Astrocyte (in vitro differentiated cells and primary cell): ENCODE measurements at regions not wholly inside any gene's neighbourhood (a gene's known extent, or its start where the extent isn't known, plus 50 kb on each side); places are given as distances from the start of the nearest gene placed in this dataset.

Experiments used
- DNase-seq: peaks from one replicate; pipeline ENCODE4 v3.0.0-alpha.2; 2010; ENCODE audit warnings: low read depth
- FAIRE-seq: peaks from 2 replicates; lab custom pipeline; 2011; peaks lifted over from hg19 to GRCh38; lab: Jason Lieb, UNC
- H2AFZ ChIP-seq: 2 replicates; pipeline ENCODE4 v1.6.0; 2012; ENCODE audit warnings: low read depth, low read length, inconsistent platforms
- H3K27ac ChIP-seq: 2 replicates; pipeline ENCODE4 v1.5.1; 2011; ENCODE audit warnings: low read depth, low read length, inconsistent platforms
- H3K27me3 ChIP-seq: 2 replicates; pipeline ENCODE4 v1.6.0; 2011; ENCODE audit warnings: low read length, inconsistent platforms; ENCODE audit not compliant: insufficient read depth
- H3K36me3 ChIP-seq: 2 replicates; pipeline ENCODE4 v1.5.1; 2011; ENCODE audit warnings: low read length, inconsistent platforms; ENCODE audit not compliant: insufficient read depth
- H3K4me1 ChIP-seq: 2 replicates; pipeline ENCODE4 v1.5.1; 2011; ENCODE audit warnings: low read length, inconsistent platforms; ENCODE audit not compliant: insufficient read depth
- H3K4me2 ChIP-seq: 2 replicates; pipeline ENCODE4 v1.6.0; 2012; ENCODE audit warnings: low read length, inconsistent platforms
- H3K4me3 ChIP-seq: 2 replicates; pipeline ENCODE4 v1.5.1; 2011; ENCODE audit warnings: low read depth, mild to moderate bottlenecking, low read length, inconsistent platforms; ENCODE audit not compliant: insufficient read depth
- H3K79me2 ChIP-seq: 2 replicates; pipeline ENCODE4 v1.6.0; 2012; ENCODE audit warnings: mild to moderate bottlenecking, low read length, inconsistent platforms; ENCODE audit not compliant: insufficient read depth
- H3K9ac ChIP-seq: 2 replicates; pipeline ENCODE4 v1.6.0; 2012; ENCODE audit warnings: mild to moderate bottlenecking, low read length, inconsistent platforms
- H3K9me3 ChIP-seq: 2 replicates; pipeline ENCODE4 v1.5.1; 2012; ENCODE audit warnings: low read depth, mild to moderate bottlenecking, low read length, inconsistent platforms; ENCODE audit not compliant: insufficient read depth
- H4K20me1 ChIP-seq: 2 replicates; pipeline ENCODE4 v1.6.0; 2012; ENCODE audit warnings: low read length, inconsistent platforms; ENCODE audit not compliant: insufficient read depth
- H3K27ac Mint-ChIP-seq: one replicate; pipeline ENCODE4 v1.8.0; 2021; ENCODE audit warnings: mild to moderate bottlenecking, mixed read lengths; ENCODE audit not compliant: unreplicated experiment
- H3K27me3 Mint-ChIP-seq: one replicate; pipeline ENCODE4 v1.8.0; 2021; ENCODE audit warnings: low read depth, mixed read lengths; ENCODE audit not compliant: unreplicated experiment
- H3K36me3 Mint-ChIP-seq: one replicate; pipeline ENCODE4 v1.8.0; 2021; ENCODE audit warnings: low read depth, mixed read lengths; ENCODE audit not compliant: unreplicated experiment
- H3K4me1 Mint-ChIP-seq: one replicate; pipeline ENCODE4 v1.8.0; 2021; ENCODE audit warnings: low read depth, mixed read lengths; ENCODE audit not compliant: unreplicated experiment
- H3K4me3 Mint-ChIP-seq: one replicate; pipeline ENCODE4 v1.8.0; 2021; ENCODE audit warnings: mild to moderate bottlenecking, moderate library complexity, mixed read lengths; ENCODE audit not compliant: unreplicated experiment
- H3K9me3 Mint-ChIP-seq: one replicate; pipeline ENCODE4 v1.8.0; 2021; ENCODE audit warnings: mild to moderate bottlenecking, mixed read lengths; ENCODE audit not compliant: unreplicated experiment
- EZH2 ChIP-seq: IDR thresholded peaks from 2 replicates; pipeline ENCODE4 v1.6.1; 2012; ENCODE audit warnings: mild to moderate bottlenecking, low read length, inconsistent platforms; ENCODE audit not compliant: insufficient read depth
- TF ChIP-seq, protein P1 (sequence below): IDR thresholded peaks from 2 replicates; pipeline ENCODE4 v1.5.1; 2011; ENCODE audit warnings: low read depth, mild to moderate bottlenecking, inconsistent platforms, low read length, moderate library complexity; ENCODE audit not compliant: insufficient read depth

DNA sequence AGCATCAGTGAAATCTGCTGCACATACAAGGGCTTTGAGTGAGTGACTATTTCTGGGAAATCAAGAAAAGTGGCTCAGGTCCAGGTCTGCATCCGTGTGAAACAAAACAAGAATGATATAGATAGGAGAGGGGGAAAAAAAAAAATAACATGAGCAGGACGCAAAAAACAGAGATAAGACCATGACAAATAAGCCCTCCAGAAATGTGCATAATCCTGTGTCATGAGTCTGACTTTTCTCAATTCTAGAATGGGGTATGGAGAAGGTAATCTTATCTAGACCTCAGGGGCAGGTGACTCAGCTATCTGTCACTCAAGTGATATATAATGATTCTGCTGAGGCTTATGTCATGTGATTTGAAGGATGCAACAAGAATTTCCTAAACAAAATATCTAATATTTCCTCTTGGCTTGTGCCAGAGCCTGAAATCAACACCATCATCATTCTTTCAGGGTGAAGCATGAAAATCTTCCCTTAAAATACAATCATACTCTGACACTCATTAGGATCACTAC lies 250.0 kb downstream of the PHLDA1 start:
- Histone ChIP-seq H3K36me3 (no peaks in the 10 kb centered on the region), H3K4me3 (no peak overlapping the region), H3K79me2 (no peaks in the 10 kb centered on the region), H3K27me3 (no peaks in the 10 kb centered on the region), H3K9ac (no peak overlapping the region), H3K9me3 (no peaks in the 10 kb centered on the region), H3K4me1 (peaks cover 17% of the 10 kb centered on the region), H3K27ac (no peak overlapping the region), H2AFZ (no peak overlapping the region), H4K20me1 (no peaks in the 10 kb centered on the region), H3K4me2 (peak overlapping the region; percentile 9)
- DNase-seq (peak; percentile 78), FAIRE-seq (no peak)
- Mint-ChIP-seq H3K4me3 (no peak overlapping the region), H3K4me1 (peaks cover 13% of the 10 kb centered on the region), H3K27ac (no peak overlapping the region), H3K9me3 (no peaks in the 10 kb centered on the region), H3K36me3 (no peaks in the 10 kb centered on the region), H3K27me3 (no peaks in the 10 kb centered on the region)
- TF ChIP-seq, protein P1, sequence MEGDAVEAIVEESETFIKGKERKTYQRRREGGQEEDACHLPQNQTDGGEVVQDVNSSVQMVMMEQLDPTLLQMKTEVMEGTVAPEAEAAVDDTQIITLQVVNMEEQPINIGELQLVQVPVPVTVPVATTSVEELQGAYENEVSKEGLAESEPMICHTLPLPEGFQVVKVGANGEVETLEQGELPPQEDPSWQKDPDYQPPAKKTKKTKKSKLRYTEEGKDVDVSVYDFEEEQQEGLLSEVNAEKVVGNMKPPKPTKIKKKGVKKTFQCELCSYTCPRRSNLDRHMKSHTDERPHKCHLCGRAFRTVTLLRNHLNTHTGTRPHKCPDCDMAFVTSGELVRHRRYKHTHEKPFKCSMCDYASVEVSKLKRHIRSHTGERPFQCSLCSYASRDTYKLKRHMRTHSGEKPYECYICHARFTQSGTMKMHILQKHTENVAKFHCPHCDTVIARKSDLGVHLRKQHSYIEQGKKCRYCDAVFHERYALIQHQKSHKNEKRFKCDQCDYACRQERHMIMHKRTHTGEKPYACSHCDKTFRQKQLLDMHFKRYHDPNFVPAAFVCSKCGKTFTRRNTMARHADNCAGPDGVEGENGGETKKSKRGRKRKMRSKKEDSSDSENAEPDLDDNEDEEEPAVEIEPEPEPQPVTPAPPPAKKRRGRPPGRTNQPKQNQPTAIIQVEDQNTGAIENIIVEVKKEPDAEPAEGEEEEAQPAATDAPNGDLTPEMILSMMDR: no peak
- TF ChIP-seq EZH2: no peak

DNA sequence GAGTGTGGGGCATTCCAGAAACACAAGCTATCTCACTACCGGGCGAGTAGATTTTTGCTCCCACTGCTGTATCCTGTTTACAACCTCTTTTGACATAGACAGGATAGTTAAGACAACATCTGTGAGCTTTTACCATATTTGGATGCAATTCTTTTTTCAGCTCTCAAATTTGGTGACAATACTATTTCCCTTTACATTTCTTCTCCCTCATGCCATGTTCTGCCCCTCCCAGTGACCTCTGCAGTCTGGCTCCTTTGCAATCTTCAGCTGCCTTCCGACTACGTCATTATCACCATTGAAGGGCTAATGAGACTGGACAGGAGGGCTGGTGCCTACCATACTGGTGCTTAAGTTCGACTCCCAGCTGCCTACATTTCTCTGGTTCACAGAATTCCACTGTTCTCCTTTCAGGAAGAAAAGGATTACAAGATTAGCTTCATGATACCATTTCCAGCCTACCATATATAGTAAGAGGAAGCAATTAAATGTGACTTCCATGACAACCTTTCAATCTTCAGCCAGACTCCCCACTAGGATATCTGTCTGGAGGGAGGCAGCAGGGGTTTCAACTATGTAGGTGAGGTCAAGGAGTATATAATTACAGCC lies 251.6 kb downstream of the PHLDA1 start:
- H3K27me3 ChIP-seq: no peaks in the 10 kb centered on the region
- H3K4me3 ChIP-seq: no peak overlapping the region
- H3K36me3 Mint-ChIP-seq: no peaks in the 10 kb centered on the region
- H3K27me3 Mint-ChIP-seq: no peaks in the 10 kb centered on the region
- H3K27ac Mint-ChIP-seq: no peak overlapping the region
- no peak overlapping the region for H2AFZ ChIP-seq
- H3K9ac ChIP-seq: no peak overlapping the region
- H3K9me3 ChIP-seq: no peaks in the 10 kb centered on the region
- DNase-seq (no peak), FAIRE-seq (no peak)
- H3K79me2 ChIP-seq: no peaks in the 10 kb centered on the region
- no peak overlapping the region for H3K4me2 ChIP-seq
- H3K27ac ChIP-seq: no peak overlapping the region
- no peak overlapping the region for H3K4me3 Mint-ChIP-seq
- H3K4me1 Mint-ChIP-seq: peaks cover 13% of the 10 kb centered on the region
- H3K36me3 ChIP-seq: no peaks in the 10 kb centered on the region
- H4K20me1 ChIP-seq: no peaks in the 10 kb centered on the region
- no peak for TF ChIP-seq EZH2
- TF ChIP-seq, protein P1: no peak
- no peaks in the 10 kb centered on the region for H3K9me3 Mint-ChIP-seq
- peaks cover 17% of the 10 kb centered on the region for H3K4me1 ChIP-seq

DNA sequence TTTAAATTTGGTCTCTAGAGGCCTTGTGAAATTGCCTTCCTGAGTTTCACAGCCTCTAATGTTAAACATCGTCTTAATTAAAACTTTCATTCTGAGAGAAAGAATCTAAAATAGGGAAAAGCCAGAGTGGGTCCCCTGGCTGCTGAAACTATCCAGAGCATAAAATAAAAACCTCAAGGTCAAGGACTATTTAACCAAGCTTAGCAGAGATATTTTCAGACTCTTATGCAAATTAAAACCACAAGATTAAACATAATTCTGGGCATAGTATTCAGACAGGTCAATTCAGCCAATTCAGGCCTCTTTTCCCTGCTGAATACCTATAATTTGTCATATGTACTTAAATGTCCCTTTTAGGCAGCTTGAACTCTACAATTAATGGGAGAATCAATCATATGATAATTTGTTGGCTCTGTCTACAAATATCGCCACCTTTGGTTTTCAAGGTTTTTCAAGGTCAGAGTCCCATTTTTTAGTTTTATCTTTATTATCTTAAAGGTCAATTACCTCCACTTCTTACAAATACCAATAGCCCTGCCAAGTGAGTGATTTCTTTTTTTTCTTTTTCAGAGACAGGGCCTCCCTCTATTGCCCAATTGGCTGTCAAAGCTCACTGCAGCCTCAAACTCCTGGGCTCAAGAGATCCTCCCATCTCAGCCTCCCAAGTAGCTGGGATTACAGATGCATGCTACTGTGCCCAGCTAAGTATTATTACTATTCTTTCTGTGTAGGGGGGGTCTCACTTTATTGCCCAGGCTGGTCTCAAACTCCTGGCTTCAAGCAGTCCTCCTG lies 257.1 kb downstream of the PHLDA1 start:
- H3K27me3 Mint-ChIP-seq: no peaks in the 10 kb centered on the region
- no peak overlapping the region for H2AFZ ChIP-seq
- no peaks in the 10 kb centered on the region for H3K36me3 Mint-ChIP-seq
- peak; percentile 86 for DNase-seq
- H3K27me3 ChIP-seq: no peaks in the 10 kb centered on the region
- peaks cover 4% of the 10 kb centered on the region for H3K4me1 Mint-ChIP-seq
- no peaks in the 10 kb centered on the region for H3K79me2 ChIP-seq
- no peaks in the 10 kb centered on the region for H3K36me3 ChIP-seq
- no peak for FAIRE-seq
- no peak overlapping the region for H3K9ac ChIP-seq
- H3K27ac ChIP-seq: no peak overlapping the region
- peaks cover 7% of the 10 kb centered on the region for H3K4me1 ChIP-seq
- no peaks in the 10 kb centered on the region for H3K9me3 Mint-ChIP-seq
- H3K4me2 ChIP-seq: no peak overlapping the region
- H4K20me1 ChIP-seq: no peaks in the 10 kb centered on the region
- H3K9me3 ChIP-seq: no peaks in the 10 kb centered on the region
- TF ChIP-seq, protein P1: no peak
- no peak for TF ChIP-seq EZH2
- no peak overlapping the region for H3K27ac Mint-ChIP-seq
- H3K4me3 ChIP-seq: no peak overlapping the region
- no peak overlapping the region for H3K4me3 Mint-ChIP-seq
